ENCODE measurements at regions not wholly inside any gene's neighbourhood (a gene's known extent, or its start where the extent isn't known, plus 50 kb on each side); places are given as distances from the start of the nearest gene placed in this dataset.

GRCh38 chr18:40049716-40050115 lies 1905.3 kb upstream of the PIK3C3 start:
- in situ Hi-C loops (cut with MboI) = loop anchor here (25.0 kb wide), 1 partner anchor 88 kb away; no protein-coding TSS in a partner anchor
- TF ChIP-seq CBX3 (IDR thresholded peaks at IDR 0.05; ENCODE audit: borderline replicate concordance, low read depth) (no peak), USF2 (IDR thresholded peaks at IDR 0.05; ENCODE audit: borderline replicate concordance, low read depth, low read length) (no peak), CEBPZ (IDR thresholded peaks at IDR 0.05; ENCODE audit: low read depth, low read length) (no peak)
- BruUV-seq (replicated peaks) = no TSS peak

More at GRCh38 chr18:40049716-40050115, 1905.3 kb upstream of the PIK3C3 start:
- Histone ChIP-seq H3K4me1 (ENCODE audit: control insufficient read depth, insufficient read depth, low read length) (no peaks in the 10 kb centered on the region), H3K27ac (ENCODE audit: control insufficient read depth, insufficient read depth) (no peak overlapping the region), H3K9ac (ENCODE audit: control insufficient read depth, insufficient read depth, low read length) (no peak overlapping the region), H2AFZ (ENCODE audit: control insufficient read depth, low read depth, low read length) (no peak overlapping the region), H3K9me3 (replicated peaks; ENCODE audit: control insufficient read depth, insufficient read depth, low read length) (no peaks in the 10 kb centered on the region), H3K4me3 (no peak overlapping the region), H3K27me3 (replicated peaks in 1 of 2; ENCODE audit: control insufficient read depth in 2 of 2, insufficient read depth in 2 of 2, low read length in 1 of 2) (no peaks in the 10 kb centered on the region), H3K36me3 (ENCODE audit: control insufficient read depth in 2 of 2, insufficient read depth in 2 of 2, low read length in 1 of 2) (no peaks in the 10 kb centered on the region), H4K20me1 (ENCODE audit: control insufficient read depth, insufficient read depth) (no peaks in the 10 kb centered on the region), H3K79me2 (ENCODE audit: control insufficient read depth, insufficient read depth, low read length) (no peaks in the 10 kb centered on the region), H3K4me2 (ENCODE audit: control insufficient read depth, insufficient read depth) (no peak overlapping the region)
- FAIRE-seq (no peak), ATAC-seq (no peak), DNase-seq (ENCODE audit: low read depth, low spot score) (no peak)
- POLR2A ChIA-PET = no interaction called here
- WGBS (ENCODE audit: insufficient coverage, insufficient replicate concordance, low lambda C conversion rate, missing lambda C conversion rate) = 22% methylated on average over 5 of the region's 5 CpGs
- SMC1A ChIA-PET (ENCODE audit: uncharacterized antibody, unreplicated experiment) = no interaction called here
- CTCF ChIA-PET = no interaction called here
- RAD21 ChIA-PET (ENCODE audit: unreplicated experiment) = no interaction called here
- intact Hi-C loops (cut with micrococcal nuclease; ENCODE audit: unreplicated experiment) = no loop called here

Measured in GM12878 (cell line).